Kidney (tissue), 10 donors: ENCODE measurements at regions not wholly inside any gene's neighbourhood (a gene's known extent, or its start where the extent isn't known, plus 50 kb on each side); places are given as distances from the start of the nearest gene placed in this dataset.
A peak's percentile ranks its signal among the peaks of the same experiment; 100 is the strongest.
"Not testable (repeated sequence)": the region's sequence is repeated elsewhere in the genome, so short reads cannot be mapped to it uniquely, and the experiment has no call there.

Experiments
- DNase-seq, 5 donors: peaks; one replicate each; pipeline ENCODE4 v3.0.0-alpha.2; 2013 to 2020
- FAIRE-seq: peaks from 2 replicates; lab custom pipeline; 2012; peaks lifted over from hg19 to GRCh38; lab: Jason Lieb, UNC
- H3K27ac ChIP-seq, 2 donors: one replicate each; pipeline ENCODE4 v1.7.0; 2013; ENCODE audit warnings: low read depth in 2 of 2, low read length in 2 of 2, inconsistent platforms in 1 of 2
- H3K27me3 ChIP-seq: one replicate; pipeline ENCODE4 v1.7.1; 2013; ENCODE audit warnings: low read length, inconsistent platforms; ENCODE audit not compliant: control insufficient read depth, insufficient read depth
- H3K36me3 ChIP-seq, 3 donors: one replicate each; pipeline versions ENCODE4 v1.7.0 to v1.7.1; 2013; ENCODE audit warnings: low read length in 3 of 3, control low read depth in 1 of 3, inconsistent platforms in 1 of 3; ENCODE audit not compliant: insufficient read depth in 3 of 3, control insufficient read depth in 2 of 3
- H3K4me1 ChIP-seq, 3 donors: one replicate each; pipeline versions ENCODE4 v1.7.0 to v1.7.1; 2013; ENCODE audit warnings: low read length in 3 of 3, inconsistent platforms in 1 of 3, low read depth in 1 of 3; ENCODE audit not compliant: control insufficient read depth in 2 of 3, insufficient read depth in 2 of 3
- H3K4me3 ChIP-seq, 3 donors: one replicate each; pipeline versions ENCODE4 v1.7.0 to v1.8.1; 2013; ENCODE audit warnings: low read length in 3 of 3, control low read depth in 1 of 3, inconsistent platforms in 1 of 3
- H3K9ac ChIP-seq, 3 donors: one replicate each; pipeline versions ENCODE4 v1.7.0 to v1.7.1; 2013; ENCODE audit warnings: low read length in 3 of 3, control low read depth in 1 of 3, inconsistent platforms in 1 of 3
- H3K9me3 ChIP-seq, 3 donors: one replicate each; pipeline versions ENCODE4 v1.7.0 to v1.7.1; 2013; ENCODE audit warnings: low read length in 3 of 3, control low read depth in 1 of 3, inconsistent platforms in 1 of 3; ENCODE audit not compliant: control insufficient read depth in 2 of 3, insufficient read depth in 1 of 3
- intact Hi-C: fragments of 100-400 bp; cut with DNase I; formaldehyde crosslinking; loops from one replicate; pipeline ENCODE4 v1.11.1; 2022
- donor health status: control.
- donor health status: control.
- donor health status: DM: yes; HTN: yes; CAD: no.
- donor health status: Normal renal cell carcinoma (clear cell type).

GRCh38 chrX:91847926-91848325, 68.8 kb downstream of the PCDH11X start:
- FAIRE-seq, result peak; percentile 44
- H3K4me3 ChIP-seq, H3K27me3 ChIP-seq, H3K27ac ChIP-seq, DNase-seq, H3K36me3 ChIP-seq, H3K4me1 ChIP-seq, H3K9ac ChIP-seq, intact Hi-C loops, H3K9me3 ChIP-seq: not testable (repeated sequence)
